HG02610 (cell line): ENCODE measurements at regions not wholly inside any gene's neighbourhood (a gene's known extent, or its start where the extent isn't known, plus 50 kb on each side); places are given as distances from the start of the nearest gene placed in this dataset.
"Not testable (repeated sequence)": the region's sequence is repeated elsewhere in the genome, so short reads cannot be mapped to it uniquely, and the experiment has no call there.

Experiments used
- ATAC-seq: cut with Tn5 transposase; IDR thresholded peaks from one replicate; pipeline ENCODE4 v1.9.1; 2021; ENCODE audit warnings: mild to moderate bottlenecking, moderate library complexity; ENCODE audit not compliant: unreplicated experiment

- no peak for ATAC-seq
Observed at GRCh38 chr5:82519558-82519957, 241.4 kb upstream of the RPS23 start.

- no peak for ATAC-seq
Observed at GRCh38 chr5:82517544-82518075, 239.5 kb upstream of the RPS23 start.

DNA sequence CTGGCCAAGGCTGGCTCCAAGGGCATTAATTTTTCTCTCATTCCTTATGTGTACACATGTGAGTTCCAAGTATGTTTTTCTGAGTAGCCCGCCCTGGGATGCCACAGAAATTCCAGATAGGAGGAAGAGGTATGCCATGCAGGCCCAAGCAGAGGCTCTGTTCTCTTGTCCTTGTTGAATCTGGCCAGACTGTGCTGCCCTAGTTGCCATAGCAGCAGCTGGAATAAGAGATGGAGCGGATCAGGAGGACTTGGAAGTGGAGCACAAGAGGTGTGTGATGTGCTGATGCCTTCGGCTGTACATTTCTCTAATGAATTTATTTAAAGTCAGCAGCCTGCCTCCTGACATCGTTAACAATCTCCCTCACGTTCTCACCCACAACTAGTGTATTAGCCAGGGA, 235.6 kb upstream of the RPS23 start:
- no peak for ATAC-seq

DNA sequence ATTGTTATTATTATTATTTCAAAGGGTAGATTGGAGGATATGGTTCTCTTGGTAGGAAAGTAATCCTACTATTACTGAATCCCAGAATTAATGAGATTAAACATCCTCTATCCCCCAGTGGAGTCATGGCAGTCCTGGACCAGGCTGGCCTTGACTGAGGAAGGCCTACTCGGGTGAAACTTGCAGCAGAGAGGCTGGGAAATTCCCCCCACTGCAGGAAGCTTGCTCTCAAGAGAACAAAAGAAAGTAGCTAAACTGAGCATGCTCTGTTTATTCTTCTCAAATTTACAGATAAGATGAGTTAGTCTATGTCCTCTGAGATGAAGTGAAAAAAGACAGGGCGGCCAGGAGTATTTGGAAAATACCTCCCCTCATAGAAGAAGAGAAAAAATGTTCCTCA, 233.9 kb upstream of the RPS23 start:
- ATAC-seq = peak; percentile 89

DNA sequence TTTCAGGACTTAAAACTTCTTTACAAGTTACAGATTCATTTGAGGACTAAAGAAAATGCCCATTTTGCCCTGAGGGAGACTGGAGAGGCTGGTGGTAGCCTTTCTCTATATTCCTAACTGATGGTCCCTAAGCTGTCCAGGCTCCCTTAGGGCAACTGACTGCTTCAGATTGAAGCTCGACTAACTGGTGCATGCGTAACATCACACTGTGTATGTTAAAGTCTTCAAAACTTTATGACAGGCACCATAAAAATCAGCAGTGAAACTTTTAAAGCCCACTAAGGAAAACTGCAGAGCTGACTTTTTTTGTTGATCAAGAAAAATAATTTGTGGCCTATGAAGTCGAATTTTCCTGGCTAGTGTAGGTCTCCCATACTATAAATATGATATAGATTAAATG, 233.0 kb upstream of the RPS23 start:
- ATAC-seq = no peak

- ATAC-seq = no peak
Observed at GRCh38 chr5:82509762-82510161, 231.6 kb upstream of the RPS23 start.

GRCh38 chr5:82506390-82506789, 228.2 kb upstream of the RPS23 start:
- ATAC-seq = not testable (repeated sequence)

DNA sequence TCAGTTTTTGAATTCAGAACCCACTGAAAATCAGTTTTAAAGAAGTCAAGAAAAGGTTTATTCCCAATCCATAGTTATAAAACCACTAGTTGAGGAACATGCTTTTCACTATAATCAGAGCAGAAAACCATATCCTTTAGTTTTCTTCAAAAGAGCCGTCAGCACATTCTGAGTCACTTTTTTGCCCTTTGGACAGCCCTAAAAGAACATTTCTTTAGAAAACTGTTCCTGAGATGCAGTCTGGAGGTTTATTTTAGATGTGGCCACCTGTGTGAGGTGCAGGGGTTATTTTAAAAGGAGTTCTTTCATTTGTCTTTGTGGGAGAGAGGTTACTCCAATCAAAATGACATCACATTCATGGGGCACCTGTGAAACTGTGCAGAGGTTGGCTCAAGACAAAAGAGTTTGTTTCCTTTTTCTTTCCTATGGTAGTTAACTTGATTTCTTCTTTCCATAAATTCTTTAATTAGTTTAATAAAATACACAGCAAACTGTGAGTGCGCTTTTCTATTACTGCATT, 221.6 kb upstream of the RPS23 start:
- ATAC-seq = no peak

DNA sequence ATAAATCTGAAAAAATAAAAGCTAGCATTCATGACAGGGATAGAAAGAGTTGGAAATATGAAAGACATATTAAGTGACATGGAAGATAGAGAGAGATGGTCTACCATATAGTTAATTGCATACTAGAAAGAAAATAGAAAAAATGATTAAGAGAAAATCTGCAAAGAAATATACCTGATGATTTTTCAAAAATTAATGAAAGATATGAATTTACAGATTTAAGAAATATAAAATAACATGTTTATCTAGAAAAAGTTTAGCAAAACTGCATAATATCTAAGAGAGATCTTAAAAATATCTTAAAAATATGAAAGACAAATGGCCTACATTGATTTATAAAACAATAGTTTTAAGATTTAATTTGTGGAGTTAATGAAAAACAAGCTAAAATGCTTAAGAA, 219.1 kb upstream of the RPS23 start:
- ATAC-seq = no peak

- ATAC-seq = no peak
Observed at GRCh38 chr5:82494942-82495341, 216.8 kb upstream of the RPS23 start.

DNA sequence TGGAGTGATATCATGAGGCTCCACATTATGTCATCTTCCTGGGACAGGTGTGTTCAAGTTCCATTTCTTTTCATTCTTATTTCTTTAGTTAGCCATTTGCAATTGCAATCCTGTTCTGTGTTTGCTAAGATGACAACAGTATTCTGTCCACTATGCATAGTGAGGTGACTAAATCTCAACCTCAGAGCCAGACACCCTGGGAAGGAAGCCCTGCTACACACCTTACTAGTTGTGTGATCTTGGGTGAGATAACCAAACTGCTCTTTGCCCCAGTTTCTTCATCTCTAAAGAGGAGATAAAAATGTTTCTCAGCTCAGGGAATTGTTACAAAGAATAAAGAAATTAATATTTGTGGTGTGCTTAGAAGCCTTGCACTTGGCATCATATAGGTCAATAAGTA, 215.1 kb upstream of the RPS23 start:
- ATAC-seq = no peak

DNA sequence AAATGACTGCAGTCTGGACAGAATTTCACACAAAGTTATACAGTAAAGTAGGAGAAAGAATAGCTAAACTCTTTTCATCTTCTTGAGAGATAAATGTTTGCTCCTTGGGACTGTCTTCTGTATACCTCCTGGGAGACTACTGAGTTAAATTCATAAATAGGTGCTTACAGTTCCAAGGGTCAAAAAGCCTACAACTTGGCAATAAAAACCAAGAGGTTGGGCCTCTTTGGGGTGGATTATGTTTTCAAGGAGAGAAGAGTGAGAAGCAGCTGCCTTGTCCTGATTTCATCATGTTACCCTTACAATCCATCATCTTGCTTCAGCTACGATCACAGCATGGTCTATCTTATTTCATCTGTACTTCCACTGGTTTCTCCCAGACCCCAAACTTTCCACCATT, 213.2 kb upstream of the RPS23 start:
- ATAC-seq = no peak

DNA sequence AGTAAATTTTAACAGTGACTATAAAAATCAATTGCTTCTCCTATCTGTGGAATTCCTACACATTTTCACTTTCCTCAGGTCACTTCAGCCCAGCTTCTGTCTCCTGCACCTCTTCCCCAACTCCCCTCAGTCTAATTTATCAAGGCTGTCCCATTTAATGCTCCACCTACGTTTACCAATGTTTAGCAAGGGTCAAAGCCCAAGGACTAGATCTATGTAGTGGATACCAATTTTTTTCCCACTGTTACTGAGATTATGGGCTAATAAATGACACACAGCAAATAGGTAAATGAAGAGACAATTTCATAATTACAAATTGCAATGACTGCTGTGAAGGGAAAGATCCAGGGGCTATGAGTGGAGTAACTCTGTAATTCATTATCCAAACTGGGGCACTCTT, 211.5 kb upstream of the RPS23 start:
- no peak for ATAC-seq

DNA sequence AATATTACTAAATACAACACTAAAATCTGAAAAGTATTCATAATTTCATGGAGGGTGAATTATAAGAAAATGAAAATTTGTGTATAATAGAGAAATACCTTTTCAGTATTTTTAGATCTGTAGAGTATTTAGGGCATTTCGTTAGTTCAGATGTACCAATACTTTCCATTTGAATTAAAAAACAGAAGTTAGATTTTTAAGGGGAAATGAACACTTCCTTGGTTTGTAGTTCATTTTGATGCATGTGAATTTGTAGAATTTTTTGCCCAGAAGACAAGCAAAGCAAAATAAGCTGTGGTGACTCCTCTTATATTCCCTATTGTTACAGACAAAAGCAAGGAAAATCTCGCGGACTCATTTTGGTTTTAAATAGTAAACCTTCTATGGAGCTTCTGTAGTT, 209.0 kb upstream of the RPS23 start:
- no peak for ATAC-seq

GRCh38 chr5:82480331-82480730, 202.2 kb upstream of the RPS23 start:
- no peak for ATAC-seq

GRCh38 chr5:82476155-82476554, 198.0 kb upstream of the RPS23 start:
- ATAC-seq = no peak

- ATAC-seq = no peak
Observed at GRCh38 chr5:82473262-82473661, 195.1 kb upstream of the RPS23 start.

DNA sequence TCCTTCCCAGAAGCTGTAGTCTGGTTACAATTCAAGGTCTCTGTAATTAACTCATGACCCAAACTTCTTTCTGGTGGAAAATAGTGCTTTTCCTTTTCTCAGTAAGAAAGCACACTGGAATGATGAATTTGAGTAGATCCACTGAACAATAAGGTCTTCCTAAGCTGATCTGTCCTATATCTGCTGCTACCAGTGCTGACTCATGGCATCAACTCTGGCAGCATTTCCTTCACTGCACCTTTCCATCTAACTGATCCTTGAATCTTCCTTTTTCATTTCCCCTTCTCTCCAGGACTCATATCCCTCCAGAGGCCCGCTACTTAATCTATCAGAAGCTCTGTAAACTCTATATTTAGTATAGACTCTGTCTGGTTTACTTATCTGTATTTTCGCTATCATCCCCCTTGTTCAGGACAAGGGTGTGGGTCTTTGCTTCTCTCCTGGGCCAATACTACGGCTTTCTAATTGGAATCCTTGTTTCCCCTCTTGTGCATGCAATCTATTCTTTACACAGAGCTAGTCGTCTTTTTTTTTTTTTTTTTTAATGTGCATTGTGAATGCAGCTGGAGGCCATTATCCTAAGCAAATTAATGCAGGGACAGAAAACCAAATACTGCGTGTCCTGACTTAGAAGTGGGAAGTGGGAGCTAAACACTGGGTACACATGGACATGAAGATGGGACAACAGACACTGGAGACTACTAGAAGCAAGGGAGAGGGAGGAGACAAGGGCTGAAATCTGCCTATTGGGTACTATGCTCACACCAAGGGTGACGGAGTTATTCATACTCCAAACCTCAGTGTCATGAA, 192.2 kb upstream of the RPS23 start:
- no peak for ATAC-seq

- ATAC-seq = no peak
Observed at GRCh38 chr5:82466986-82467561, 188.9 kb upstream of the RPS23 start.

- no peak for ATAC-seq
Observed at GRCh38 chr5:82465235-82465634, 187.1 kb upstream of the RPS23 start.

DNA sequence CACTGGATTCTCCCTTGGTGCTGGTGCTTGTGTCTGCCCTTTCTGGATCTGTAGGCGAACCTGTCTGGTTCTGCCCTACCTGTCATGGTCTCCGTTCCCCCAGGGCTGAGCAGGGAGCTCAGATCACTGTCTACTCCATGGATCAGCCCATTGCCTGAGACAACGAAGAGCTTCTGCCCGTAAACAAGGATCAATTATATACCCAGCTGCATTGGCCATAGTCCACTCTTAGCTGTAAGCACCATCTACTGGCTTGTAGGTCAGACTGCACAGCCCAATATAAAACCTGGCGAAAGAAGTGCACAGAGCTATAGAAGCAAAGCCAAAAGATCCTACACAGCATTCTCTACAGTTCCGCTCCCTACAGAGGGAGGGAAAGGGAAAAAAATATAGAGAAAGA, 181.5 kb upstream of the RPS23 start:
- no peak for ATAC-seq

GRCh38 chr5:82455317-82455716, 177.2 kb upstream of the RPS23 start:
- ATAC-seq = not testable (repeated sequence)
